Left cardiac atrium (tissue), 4 donors: ENCODE measurements at regions not wholly inside any gene's neighbourhood (a gene's known extent, or its start where the extent isn't known, plus 50 kb on each side); places are given as distances from the start of the nearest gene placed in this dataset.
"Not testable (repeated sequence)": the region's sequence is repeated elsewhere in the genome, so short reads cannot be mapped to it uniquely, and the experiment has no call there.

Experiments
- ATAC-seq, 2 donors: fragments of 200-7000 bp; cut with Tn5 transposase; one replicate each; pipeline ENCODE4 v1.9.1; 2020; ENCODE audit warnings: mild to moderate bottlenecking in 2 of 2, moderate library complexity in 2 of 2
- DNase-seq: peaks from one replicate; pipeline ENCODE4 v3.0.0-alpha.2; 2020
- intact Hi-C, 2 donors: fragments of 100-400 bp; cut with DNase I; formaldehyde crosslinking; loops; one replicate each; pipeline versions ENCODE4 v1.14.1 to v1.15.1; 2022 to 2023
- donor health status: DM: no; HTN: yes; CAD: no.
- donor health status: DM: no; HTN: yes; CAD: no; lungs with severe emphysema.
- donor health status: DM: yes; HTN: yes; CAD: no.
- donor health status: Dilated cardiomyopathy.

GRCh38 chr17:55986817-55987216, 166.5 kb upstream of the ANKFN1 start:
- intact Hi-C loops: no loop called here
- DNase-seq (no peak), ATAC-seq (no peak)

GRCh38 chr17:55988861-55989260, 164.4 kb upstream of the ANKFN1 start:
- no peak for DNase-seq
- no peak for ATAC-seq
- intact Hi-C loops: no loop called here

GRCh38 chr17:55990332-55991006, 162.8 kb upstream of the ANKFN1 start:
- DNase-seq: no peak
- intact Hi-C loops: no loop called here
- no peak for ATAC-seq

- intact Hi-C loops: no loop called here
- ATAC-seq (no peak), DNase-seq (no peak)
Measured at GRCh38 chr17:55996826-55997225, 156.4 kb upstream of the ANKFN1 start.

GRCh38 chr17:56000411-56000810, 152.9 kb upstream of the ANKFN1 start:
- no peak for ATAC-seq
- intact Hi-C loops: no loop called here
- no peak for DNase-seq

- intact Hi-C loops, ATAC-seq: not testable (repeated sequence)
Measured at GRCh38 chr17:56002656-56003055, 150.6 kb upstream of the ANKFN1 start.

GRCh38 chr17:56009795-56010651, 143.3 kb upstream of the ANKFN1 start:
- ATAC-seq (no peak), DNase-seq (no peak)
- intact Hi-C loops: no loop called here

More at GRCh38 chr17:56002656-56003055, 150.6 kb upstream of the ANKFN1 start:
- DNase-seq: not testable (repeated sequence)

GRCh38 chr17:56011406-56012131, 141.7 kb upstream of the ANKFN1 start:
- intact Hi-C loops: no loop called here
- no peak for ATAC-seq

GRCh38 chr17:56018211-56018610, 135.1 kb upstream of the ANKFN1 start:
- DNase-seq: no peak
- ATAC-seq: peak in 1 of 2 donors; percentile 41

More at GRCh38 chr17:56011406-56012131, 141.7 kb upstream of the ANKFN1 start:
- DNase-seq: no peak

GRCh38 chr17:56020369-56020768, 132.9 kb upstream of the ANKFN1 start:
- no peak for ATAC-seq
- no peak for DNase-seq
- intact Hi-C loops: no loop called here

More at GRCh38 chr17:56018211-56018610, 135.1 kb upstream of the ANKFN1 start:
- intact Hi-C loops: no loop called here

- DNase-seq (no peak), ATAC-seq (no peak)
- intact Hi-C loops: no loop called here
Measured at GRCh38 chr17:56021681-56022190, 131.5 kb upstream of the ANKFN1 start.

- no peak for DNase-seq
- no peak for ATAC-seq
- intact Hi-C loops: no loop called here
Measured at GRCh38 chr17:56023851-56024250, 129.4 kb upstream of the ANKFN1 start.

GRCh38 chr17:56026915-56027314, 126.4 kb upstream of the ANKFN1 start:
- intact Hi-C loops: no loop called here
- no peak for DNase-seq
- ATAC-seq: no peak

GRCh38 chr17:56028837-56029236, 124.4 kb upstream of the ANKFN1 start:
- intact Hi-C loops: no loop called here
- DNase-seq (no peak), ATAC-seq (no peak)

- intact Hi-C loops: no loop called here
- DNase-seq (no peak), ATAC-seq (no peak)
Measured at GRCh38 chr17:56030009-56030624, 123.2 kb upstream of the ANKFN1 start.

GRCh38 chr17:56031636-56032035, 121.6 kb upstream of the ANKFN1 start:
- no peak for DNase-seq
- intact Hi-C loops: no loop called here
- no peak for ATAC-seq

- ATAC-seq: peak in 1 of 2 donors; percentile 41
- no peak for DNase-seq
- intact Hi-C loops: no loop called here
Measured at GRCh38 chr17:56034197-56034635, 119.1 kb upstream of the ANKFN1 start.

GRCh38 chr17:56038131-56038530, 115.1 kb upstream of the ANKFN1 start:
- intact Hi-C loops: no loop called here
- DNase-seq (no peak), ATAC-seq (no peak)

- intact Hi-C loops: no loop called here
- no peak for DNase-seq
- ATAC-seq: no peak
Measured at GRCh38 chr17:56045872-56046271, 107.4 kb upstream of the ANKFN1 start.
